H9 (cell line): ENCODE measurements at regions not wholly inside any gene's neighbourhood (a gene's known extent, or its start where the extent isn't known, plus 50 kb on each side); places are given as distances from the start of the nearest gene placed in this dataset.

Source experiments
- DNase-seq: peaks from one replicate; pipeline ENCODE4 v3.0.0-alpha.2; 2017
- H2AFZ ChIP-seq: one replicate; pipeline ENCODE4 v1.6.1; 2013; ENCODE audit warnings: mild to moderate bottlenecking, low read length, control low read depth, moderate library complexity
- H2AK5ac ChIP-seq: 2 replicates; pipeline ENCODE4 v1.6.1; 2013; ENCODE audit warnings: low read length, control low read depth, mixed read lengths; ENCODE audit not compliant: insufficient read length
- H2BK120ac ChIP-seq: one replicate; pipeline ENCODE4 v1.6.1; 2013; ENCODE audit warnings: low read depth, mild to moderate bottlenecking, low read length, control low read depth, inconsistent platforms; ENCODE audit not compliant: poor library complexity, severe bottlenecking
- H2BK12ac ChIP-seq: 2 replicates; pipeline ENCODE4 v1.6.1; 2013; ENCODE audit warnings: low read length, control low read depth, mixed read lengths, low read depth; ENCODE audit not compliant: insufficient read length
- H2BK15ac ChIP-seq: 2 replicates; pipeline ENCODE4 v1.6.1; 2013; ENCODE audit warnings: low read depth, low read length, control low read depth
- H2BK20ac ChIP-seq: one replicate; pipeline ENCODE4 v1.6.1; 2013; ENCODE audit warnings: low read depth, mild to moderate bottlenecking, low read length, control low read depth, inconsistent platforms; ENCODE audit not compliant: poor library complexity, severe bottlenecking
- H2BK5ac ChIP-seq: 2 replicates; pipeline ENCODE4 v1.6.1; 2013; ENCODE audit warnings: low read length, control low read depth, mixed read lengths; ENCODE audit not compliant: insufficient read length
- H3K14ac ChIP-seq: 2 replicates; pipeline ENCODE4 v1.6.1; 2013; ENCODE audit warnings: low read length, control low read depth; ENCODE audit not compliant: insufficient read depth
- H3K18ac ChIP-seq: 2 replicates; pipeline ENCODE4 v1.6.1; 2013; ENCODE audit warnings: low read depth, mild to moderate bottlenecking, mixed read lengths, low read length, control low read depth; ENCODE audit not compliant: insufficient read length
- H3K23ac ChIP-seq: 2 replicates; pipeline ENCODE4 v1.6.1; 2013; ENCODE audit warnings: low read length, control low read depth, mixed read lengths, low read depth; ENCODE audit not compliant: insufficient read length
- H3K23me2 ChIP-seq: 2 replicates; pipeline ENCODE4 v1.6.1; 2013; ENCODE audit warnings: low read depth, mild to moderate bottlenecking, mixed read lengths, low read length, control low read depth; ENCODE audit not compliant: insufficient read length, poor library complexity, severe bottlenecking
- H3K27ac ChIP-seq: 2 replicates; pipeline ENCODE4 v1.5.1; 2013; ENCODE audit warnings: low read length, control low read depth, mixed read lengths, low read depth; ENCODE audit not compliant: insufficient read length
- H3K27me3 ChIP-seq: 2 replicates; pipeline ENCODE4 v1.6.1; 2013; ENCODE audit warnings: low read length, control low read depth, inconsistent platforms; ENCODE audit not compliant: insufficient read depth
- H3K4ac ChIP-seq: 2 replicates; pipeline ENCODE4 v1.6.1; 2013; ENCODE audit warnings: low read depth, mild to moderate bottlenecking, control low read depth, inconsistent platforms, low read length, moderate library complexity
- H3K4me1 ChIP-seq: 2 replicates; pipeline ENCODE4 v1.6.1; 2013; ENCODE audit warnings: low read length, control low read depth, inconsistent platforms; ENCODE audit not compliant: insufficient read depth
- H3K4me2 ChIP-seq: 2 replicates; pipeline ENCODE4 v1.6.1; 2013; ENCODE audit warnings: low read length, control low read depth, mixed read lengths; ENCODE audit not compliant: insufficient read length, insufficient read depth
- H3K56ac ChIP-seq: 2 replicates; pipeline ENCODE4 v1.6.1; 2013; ENCODE audit warnings: low read depth, mild to moderate bottlenecking, mixed read lengths, low read length, control low read depth; ENCODE audit not compliant: insufficient read length
- H3K79me1 ChIP-seq: 2 replicates; pipeline ENCODE4 v1.6.1; 2013; ENCODE audit warnings: low read depth, mild to moderate bottlenecking, moderate library complexity, low read length, control low read depth, inconsistent platforms; ENCODE audit not compliant: insufficient read depth, poor library complexity, severe bottlenecking
- H3K79me2 ChIP-seq: 2 replicates; pipeline ENCODE4 v1.6.1; 2013; ENCODE audit warnings: low read length, control low read depth, inconsistent platforms; ENCODE audit not compliant: insufficient read depth
- H3K9ac ChIP-seq: 2 replicates; pipeline ENCODE4 v1.6.1; 2013; ENCODE audit warnings: low read length, control low read depth, mixed read lengths; ENCODE audit not compliant: insufficient read length; ENCODE audit errors: extremely low read depth
- H3K9me3 ChIP-seq: one replicate; pipeline ENCODE4 v1.6.1; 2013; ENCODE audit warnings: low read depth, low read length, inconsistent platforms; ENCODE audit not compliant: control insufficient read depth
- H3T11ph ChIP-seq: one replicate; pipeline ENCODE4 v1.6.1; 2013; ENCODE audit warnings: mild to moderate bottlenecking, low read length, control low read depth, inconsistent platforms
- H4K20me1 ChIP-seq: one replicate; pipeline ENCODE4 v1.6.1; 2013; ENCODE audit not compliant: control insufficient read depth, insufficient read length, insufficient read depth
- H4K5ac ChIP-seq: 2 replicates; pipeline ENCODE4 v1.6.1; 2013; ENCODE audit warnings: low read depth, mild to moderate bottlenecking, mixed read lengths, low read length, control low read depth; ENCODE audit not compliant: insufficient read length
- H4K8ac ChIP-seq: replicated peaks from 2 replicates; pipeline ENCODE4 v1.6.1; 2013; ENCODE audit warnings: low read length, control low read depth, mixed read lengths, low read depth; ENCODE audit not compliant: insufficient read length
- H4K91ac ChIP-seq: 2 replicates; pipeline ENCODE4 v1.6.1; 2013; ENCODE audit warnings: low read depth, mild to moderate bottlenecking, moderate library complexity, mixed read lengths, low read length, control low read depth; ENCODE audit not compliant: insufficient read length
- H3K27ac Mint-ChIP-seq, 3 experiments: 2 replicates in 2 of 3; 3 replicates in 1 of 3; pipeline ENCODE4 v1.8.0; 2020 to 2021; ENCODE audit warnings: mixed read lengths in 3 of 3, mild to moderate bottlenecking in 1 of 3, moderate library complexity in 1 of 3
- H3K27me3 Mint-ChIP-seq: 2 replicates; pipeline ENCODE4 v1.8.0; 2021; ENCODE audit warnings: low read depth, mild to moderate bottlenecking, moderate library complexity, mixed read lengths
- H3K36me3 Mint-ChIP-seq, 3 experiments: 2 replicates in 2 of 3; 3 replicates in 1 of 3; pipeline ENCODE4 v1.8.0; 2020 to 2021; ENCODE audit warnings: low read depth in 3 of 3, mixed read lengths in 3 of 3; ENCODE audit not compliant: insufficient read depth in 1 of 3
- H3K4me1 Mint-ChIP-seq, 2 experiments: 2 replicates each; pipeline ENCODE4 v1.8.0; 2020; ENCODE audit warnings: mixed read lengths in 2 of 2
- H3K4me3 Mint-ChIP-seq, 2 experiments: 2 replicates in 1 of 2; 3 replicates in 1 of 2; pipeline ENCODE4 v1.8.0; 2020 to 2021; ENCODE audit warnings: mild to moderate bottlenecking in 2 of 2, mixed read lengths in 2 of 2, moderate library complexity in 1 of 2
- H3K9me3 Mint-ChIP-seq, 2 experiments: 2 replicates in 1 of 2; 3 replicates in 1 of 2; pipeline ENCODE4 v1.8.0; 2020; ENCODE audit warnings: mild to moderate bottlenecking in 2 of 2, mixed read lengths in 2 of 2, moderate library complexity in 1 of 2
- WGBS: extraction: QIAGEN DNeasy Blood & Tissue Kit; methylation state at CpG from one replicate; pipeline ENCODE4 v1.1.7; 2013; ENCODE audit warnings: missing lambda C conversion rate, low lambda C conversion rate, mixed read lengths; ENCODE audit not compliant: insufficient read length; ENCODE audit errors: extremely low coverage; 5-methylcytosine and 5-hydroxymethylcytosine counted together
- TF ChIP-seq, protein P1 (sequence below): fragments of 200-600 bp; sonication (generic); conservative IDR thresholded peaks from 3 replicates; pipeline ENCODE4 v1.8.0; 2021; ENCODE audit warnings: antibody characterized with exemption, mild to moderate bottlenecking

DNA sequence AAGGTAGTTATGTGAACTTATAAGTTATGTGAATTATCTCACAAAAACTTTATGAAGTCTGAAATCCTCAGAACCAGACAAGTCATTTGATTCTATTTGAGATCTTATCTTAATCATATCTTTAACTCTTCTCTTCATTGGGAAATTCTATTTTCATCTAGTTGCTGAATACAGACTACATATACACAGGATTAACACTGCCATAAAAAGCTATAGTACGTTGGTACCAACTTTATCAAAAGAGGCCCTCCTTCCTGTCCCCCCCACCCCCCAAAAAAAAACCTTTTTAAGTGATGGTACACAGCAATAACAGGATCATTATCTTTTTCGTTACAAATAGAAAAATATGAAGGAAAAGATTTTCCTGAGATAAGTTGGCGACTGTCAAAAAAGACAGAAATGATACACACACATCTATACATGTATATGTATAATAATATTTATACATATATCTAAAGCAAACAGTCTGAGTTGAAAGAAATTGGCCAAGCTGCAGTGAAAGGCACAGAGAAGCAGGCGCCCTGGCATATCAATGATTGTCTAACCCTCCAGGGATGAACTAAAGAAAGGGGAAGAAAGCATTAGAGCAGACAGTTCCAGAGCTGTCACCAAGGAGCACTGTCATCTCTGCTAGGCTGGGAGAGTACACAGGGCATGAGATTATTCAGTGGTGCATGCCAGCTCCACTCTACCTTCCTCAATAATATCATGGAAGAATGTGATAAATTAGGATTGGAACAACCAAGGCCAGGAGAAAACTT is 116.7 kb downstream of the KLF12 start:
- Mint-ChIP-seq H3K27me3 (peaks cover 1% of the 10 kb centered on the region; the same call in 1 of the 2 replicates), H3K4me3 (no peak overlapping the region), H3K9me3 (peaks cover 0 to 8% of the 10 kb centered on the region in 2 experiments; a peak in 3 of 5 replicates), H3K27ac (no peak overlapping the region), H3K4me1 (peaks cover 4 to 5% of the 10 kb centered on the region in 2 experiments; a peak in 1 of 4 replicates), H3K36me3 (peaks cover 0 to 9% (median 7%) of the 10 kb centered on the region in 3 experiments; a peak in 4 of 7 replicates)
- Histone ChIP-seq H3K27ac (no peak overlapping the region), H4K5ac (no peak overlapping the region), H3K9me3 (no peaks in the 10 kb centered on the region), H4K91ac (no peak overlapping the region), H3K23me2 (no peaks in the 10 kb centered on the region), H3T11ph (no peak overlapping the region), H3K56ac (no peak overlapping the region), H2BK20ac (no peak overlapping the region), H3K14ac (no peak overlapping the region), H4K20me1 (no peaks in the 10 kb centered on the region), H2AFZ (no peak overlapping the region), H3K4ac (no peak overlapping the region), H3K79me1 (no peaks in the 10 kb centered on the region), H2BK12ac (no peak overlapping the region), H4K8ac (no peak overlapping the region), H3K27me3 (no peaks in the 10 kb centered on the region), H3K4me2 (no peak overlapping the region), H2BK120ac (no peak overlapping the region), H2BK15ac (no peak overlapping the region), H3K23ac (no peak overlapping the region), H3K18ac (no peak overlapping the region), H2BK5ac (no peak overlapping the region), H3K79me2 (no peaks in the 10 kb centered on the region), H3K9ac (no peak overlapping the region), H3K4me1 (no peaks in the 10 kb centered on the region), H2AK5ac (no peak overlapping the region)
- no peak for DNase-seq
- TF ChIP-seq, protein P1, sequence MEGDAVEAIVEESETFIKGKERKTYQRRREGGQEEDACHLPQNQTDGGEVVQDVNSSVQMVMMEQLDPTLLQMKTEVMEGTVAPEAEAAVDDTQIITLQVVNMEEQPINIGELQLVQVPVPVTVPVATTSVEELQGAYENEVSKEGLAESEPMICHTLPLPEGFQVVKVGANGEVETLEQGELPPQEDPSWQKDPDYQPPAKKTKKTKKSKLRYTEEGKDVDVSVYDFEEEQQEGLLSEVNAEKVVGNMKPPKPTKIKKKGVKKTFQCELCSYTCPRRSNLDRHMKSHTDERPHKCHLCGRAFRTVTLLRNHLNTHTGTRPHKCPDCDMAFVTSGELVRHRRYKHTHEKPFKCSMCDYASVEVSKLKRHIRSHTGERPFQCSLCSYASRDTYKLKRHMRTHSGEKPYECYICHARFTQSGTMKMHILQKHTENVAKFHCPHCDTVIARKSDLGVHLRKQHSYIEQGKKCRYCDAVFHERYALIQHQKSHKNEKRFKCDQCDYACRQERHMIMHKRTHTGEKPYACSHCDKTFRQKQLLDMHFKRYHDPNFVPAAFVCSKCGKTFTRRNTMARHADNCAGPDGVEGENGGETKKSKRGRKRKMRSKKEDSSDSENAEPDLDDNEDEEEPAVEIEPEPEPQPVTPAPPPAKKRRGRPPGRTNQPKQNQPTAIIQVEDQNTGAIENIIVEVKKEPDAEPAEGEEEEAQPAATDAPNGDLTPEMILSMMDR: no peak
- WGBS: no CpG with 5 or more reads among the region's 4 CpGs
